WTC11 (cell line): ENCODE measurements at regions not wholly inside any gene's neighbourhood (a gene's known extent, or its start where the extent isn't known, plus 50 kb on each side); places are given as distances from the start of the nearest gene placed in this dataset.

Source experiments
- ATAC-seq: fragments of 200-7000 bp; cut with Tn5 transposase; 2 replicates; pipeline ENCODE4 v1.10.0; 2021; ENCODE audit warnings: mild to moderate bottlenecking, moderate library complexity
- CTCF ChIA-PET: fragments of 300-600 bp; sonication (Branson Sonifier 250); formaldehyde crosslinking; loops from one replicate; lab custom pipeline; 2021; ENCODE audit warnings: antibody characterized with exemption; lab: Charles Lee
- POLR2A ChIA-PET: fragments of 350-600 bp; sonication (Branson Sonifier 250); formaldehyde crosslinking; loops from one replicate; lab custom pipeline; 2021; ENCODE audit warnings: antibody characterized with exemption; lab: Charles Lee
- DNase-seq: peaks from one replicate; pipeline ENCODE4 v3.0.0; 2021; ENCODE audit warnings: low spot score
- H3K27ac Mint-ChIP-seq: 2 replicates; pipeline ENCODE4 v1.8.0; 2021; ENCODE audit warnings: mixed read lengths
- H3K27me3 Mint-ChIP-seq: 2 replicates; pipeline ENCODE4 v1.8.0; 2021; ENCODE audit warnings: low read depth, mild to moderate bottlenecking, moderate library complexity, mixed read lengths
- H3K36me3 Mint-ChIP-seq: 2 replicates; pipeline ENCODE4 v1.8.0; 2021; ENCODE audit warnings: mixed read lengths
- H3K4me1 Mint-ChIP-seq: 2 replicates; pipeline ENCODE4 v1.8.0; 2022; ENCODE audit warnings: mixed read lengths
- H3K4me3 Mint-ChIP-seq: 2 replicates; pipeline ENCODE4 v1.8.0; 2021; ENCODE audit warnings: mild to moderate bottlenecking, moderate library complexity, mixed read lengths
- H3K9me3 Mint-ChIP-seq: 2 replicates; pipeline ENCODE4 v1.8.0; 2021; ENCODE audit warnings: mixed read lengths
- AFF4 ChIP-seq: sonication (generic); formaldehyde crosslinking; IDR thresholded peaks from 2 replicates; pipeline ENCODE4 v1.8.1; 2023; ENCODE audit warnings: mild to moderate bottlenecking, missing genetic modification reagents, borderline replicate concordance
- ATF1 ChIP-seq: sonication (generic); formaldehyde crosslinking; IDR thresholded peaks from 2 replicates; pipeline ENCODE4 v1.8.1; 2023; ENCODE audit warnings: mild to moderate bottlenecking, moderate library complexity, missing genetic modification reagents
- E2F1 ChIP-seq: sonication (generic); formaldehyde crosslinking; IDR thresholded peaks from 2 replicates; pipeline ENCODE4 v1.8.0; 2022; ENCODE audit warnings: mild to moderate bottlenecking, missing genetic modification reagents
- FOXJ3 ChIP-seq: sonication (generic); formaldehyde crosslinking; IDR thresholded peaks from 2 replicates; pipeline ENCODE4 v1.9.0; 2021; ENCODE audit warnings: missing genetic modification reagents, mild to moderate bottlenecking, borderline replicate concordance
- HMGXB4 ChIP-seq: sonication (generic); formaldehyde crosslinking; IDR thresholded peaks from 2 replicates; pipeline ENCODE4 v1.8.1; 2023; ENCODE audit warnings: mild to moderate bottlenecking, moderate library complexity, missing genetic modification reagents
- JUN ChIP-seq: sonication (generic); formaldehyde crosslinking; IDR thresholded peaks from 2 replicates; pipeline ENCODE4 v1.8.0; 2023; ENCODE audit warnings: mild to moderate bottlenecking, missing genetic modification reagents
- KAT7 ChIP-seq: sonication (generic); formaldehyde crosslinking; IDR thresholded peaks from 2 replicates; pipeline ENCODE4 v1.8.1; 2023; ENCODE audit warnings: missing genetic modification reagents, mild to moderate bottlenecking, borderline replicate concordance
- NR1H2 ChIP-seq: sonication (generic); formaldehyde crosslinking; IDR thresholded peaks from 2 replicates; pipeline ENCODE4 v1.9.0; 2021; ENCODE audit warnings: mild to moderate bottlenecking, moderate library complexity, missing genetic modification reagents
- SMAD4 ChIP-seq: sonication (generic); formaldehyde crosslinking; IDR thresholded peaks from 2 replicates; pipeline ENCODE4 v1.8.0; 2022; ENCODE audit warnings: mild to moderate bottlenecking, missing genetic modification reagents
- ZNF671 ChIP-seq: fragments of 250-450 bp; sonication (Bioruptor Pico); IDR thresholded peaks from 2 replicates; pipeline ENCODE4 v1.8.0; 2021; ENCODE audit warnings: mild to moderate bottlenecking
- TF ChIP-seq, protein P1 (sequence below): fragments of 200-600 bp; IDR thresholded peaks from 2 replicates; pipeline ENCODE4 v1.8.0; 2022; ENCODE audit warnings: antibody characterized with exemption
- TF ChIP-seq, protein P2 (sequence below): sonication (generic); formaldehyde crosslinking; IDR thresholded peaks from 2 replicates; pipeline ENCODE4 v1.8.1; 2022; ENCODE audit warnings: low read depth, missing genetic modification reagents, borderline replicate concordance
- TF ChIP-seq, protein P3 (sequence below): fragments of 250-450 bp; sonication (Bioruptor Pico); IDR thresholded peaks from 2 replicates; pipeline ENCODE4 v1.9.0; 2021; ENCODE audit warnings: moderate library complexity, mild to moderate bottlenecking, inconsistent platforms, borderline replicate concordance

DNA sequence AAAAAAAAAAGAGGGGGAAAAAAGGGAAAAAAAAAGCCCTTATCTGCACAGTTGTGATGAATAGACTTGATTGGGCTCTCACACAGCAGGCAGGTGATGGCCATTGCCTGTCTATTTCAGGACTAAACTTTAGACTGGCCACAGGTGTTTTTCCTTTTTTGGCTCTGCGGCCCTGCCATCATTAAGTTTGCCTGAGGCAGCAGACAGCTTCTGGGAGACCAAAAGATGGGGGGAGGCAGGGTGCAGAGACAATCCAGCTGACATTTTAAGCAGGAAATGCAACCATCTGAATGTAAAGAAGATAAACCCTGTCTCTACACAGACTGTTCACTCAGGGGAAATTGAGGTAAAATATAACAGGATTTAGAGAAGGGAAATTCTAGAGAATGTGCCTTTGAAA, 295.0 kb upstream of the KCNH8 start (continued):
- TF ChIP-seq E2F1 (CRISPR knock-in tag) = no peak

DNA sequence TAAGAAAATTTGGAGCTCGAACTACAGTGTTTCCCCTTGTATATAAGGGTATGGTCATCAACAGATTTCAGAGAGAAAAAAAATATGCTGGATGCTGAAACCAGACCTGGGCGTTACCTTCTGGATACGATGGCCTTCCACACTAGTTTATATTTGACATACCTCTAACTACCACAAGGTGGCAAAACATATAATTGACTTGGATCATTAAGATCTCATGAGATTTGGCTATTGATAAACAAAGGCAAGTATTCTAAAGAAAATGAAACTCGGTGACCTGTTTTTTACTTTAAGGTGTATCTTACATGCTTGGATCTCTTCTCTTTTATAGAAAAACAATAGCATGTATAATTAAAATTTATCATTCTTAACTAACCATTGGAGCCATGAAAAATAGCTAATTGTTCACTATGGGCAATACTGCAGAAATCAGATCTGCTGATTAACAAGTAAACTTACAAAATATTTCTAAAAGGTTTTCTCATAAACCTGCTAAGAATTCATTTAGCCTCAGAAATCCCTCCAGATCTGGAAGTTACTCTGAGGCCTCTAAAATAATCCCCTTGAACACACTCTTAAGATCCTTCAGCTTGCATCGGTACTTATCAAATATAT, 300.6 kb upstream of the KCNH8 start:
- Mint-ChIP-seq H3K4me1 (peaks cover 34% of the 10 kb centered on the region), H3K9me3 (no peaks in the 10 kb centered on the region), H3K4me3 (no peak overlapping the region), H3K27ac (no peak overlapping the region), H3K36me3 (no peaks in the 10 kb centered on the region), H3K27me3 (no peaks in the 10 kb centered on the region)
- ChIA-PET CTCF (interaction anchor here (0.6 to 2.5 kb wide), 6 partner anchors 10 to 141 kb away, joined by 3 to 31 read pairs (median 4); no protein-coding TSS in a partner anchor), POLR2A (no interaction called here)
- peak; percentile 69 for ATAC-seq
- TF ChIP-seq, protein P1, sequence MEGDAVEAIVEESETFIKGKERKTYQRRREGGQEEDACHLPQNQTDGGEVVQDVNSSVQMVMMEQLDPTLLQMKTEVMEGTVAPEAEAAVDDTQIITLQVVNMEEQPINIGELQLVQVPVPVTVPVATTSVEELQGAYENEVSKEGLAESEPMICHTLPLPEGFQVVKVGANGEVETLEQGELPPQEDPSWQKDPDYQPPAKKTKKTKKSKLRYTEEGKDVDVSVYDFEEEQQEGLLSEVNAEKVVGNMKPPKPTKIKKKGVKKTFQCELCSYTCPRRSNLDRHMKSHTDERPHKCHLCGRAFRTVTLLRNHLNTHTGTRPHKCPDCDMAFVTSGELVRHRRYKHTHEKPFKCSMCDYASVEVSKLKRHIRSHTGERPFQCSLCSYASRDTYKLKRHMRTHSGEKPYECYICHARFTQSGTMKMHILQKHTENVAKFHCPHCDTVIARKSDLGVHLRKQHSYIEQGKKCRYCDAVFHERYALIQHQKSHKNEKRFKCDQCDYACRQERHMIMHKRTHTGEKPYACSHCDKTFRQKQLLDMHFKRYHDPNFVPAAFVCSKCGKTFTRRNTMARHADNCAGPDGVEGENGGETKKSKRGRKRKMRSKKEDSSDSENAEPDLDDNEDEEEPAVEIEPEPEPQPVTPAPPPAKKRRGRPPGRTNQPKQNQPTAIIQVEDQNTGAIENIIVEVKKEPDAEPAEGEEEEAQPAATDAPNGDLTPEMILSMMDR = peak; percentile 60
- TF ChIP-seq ZNF671 (CRISPR knock-in tag) (no peak), KAT7 (CRISPR knock-in tag) (no peak)
- no peak for DNase-seq

DNA sequence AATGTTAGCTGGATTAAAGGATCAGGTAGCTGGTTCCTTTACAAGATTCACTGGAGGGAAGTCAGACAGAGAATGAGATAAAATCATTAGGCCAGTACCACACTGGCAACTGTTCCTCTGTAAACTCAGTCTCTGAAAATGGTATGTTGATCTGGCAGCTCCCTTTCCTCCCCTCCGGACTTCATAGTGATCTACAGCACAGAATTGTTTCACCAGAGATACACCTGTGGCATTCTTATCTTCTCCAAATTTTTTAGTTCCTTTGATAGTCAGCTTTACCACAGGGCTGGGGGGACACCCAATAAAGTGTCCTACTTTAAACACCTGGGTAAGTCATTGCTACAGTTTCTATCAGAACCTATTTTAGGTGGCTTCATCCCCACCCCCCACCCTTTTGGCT, 304.3 kb upstream of the KCNH8 start:
- ATAC-seq (peak; percentile 38; the same call in 1 of the 2 replicates), DNase-seq (no peak)
- TF ChIP-seq AFF4 = no peak
- TF ChIP-seq SMAD4 = no peak
- no peak for TF ChIP-seq JUN (CRISPR knock-in tag)
- TF ChIP-seq HMGXB4 (CRISPR knock-in tag) = no peak
- no peak for TF ChIP-seq FOXJ3 (CRISPR knock-in tag)
- no peak for TF ChIP-seq ATF1
- H3K9me3 Mint-ChIP-seq = no peaks in the 10 kb centered on the region
- H3K4me3 Mint-ChIP-seq = no peak overlapping the region
- peak overlapping the region; percentile 32; the same call in 1 of the 2 replicates for H3K27ac Mint-ChIP-seq
- H3K4me1 Mint-ChIP-seq = peaks cover 31% of the 10 kb centered on the region
- no peaks in the 10 kb centered on the region for H3K27me3 Mint-ChIP-seq
- ChIA-PET CTCF (interaction anchor here (0.6 to 0.8 kb wide), 2 partner anchors 40 to 144 kb away, joined by 3 read pairs; no protein-coding TSS in a partner anchor), POLR2A (no interaction called here)
- no peaks in the 10 kb centered on the region for H3K36me3 Mint-ChIP-seq

DNA sequence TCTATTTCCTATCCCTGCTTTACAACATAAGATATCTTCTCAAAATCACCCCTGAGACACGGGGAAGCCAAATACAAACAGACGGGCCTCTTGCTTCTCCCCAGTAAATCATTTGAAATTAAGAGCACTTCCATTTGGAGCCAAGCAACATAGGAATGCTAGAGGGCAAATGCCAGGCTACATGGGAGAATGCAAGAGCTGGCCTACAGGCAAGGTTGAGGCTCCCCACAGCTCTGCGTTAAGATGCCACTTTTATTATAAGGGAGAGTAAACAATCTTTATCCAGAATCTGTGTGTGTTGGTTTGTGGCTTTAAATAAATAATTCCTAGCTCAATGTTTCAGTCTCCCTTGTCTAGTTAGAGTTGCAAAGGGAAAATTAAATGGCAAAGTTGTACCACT, 305.1 kb upstream of the KCNH8 start:
- CTCF ChIA-PET = no interaction called here
- Mint-ChIP-seq H3K4me3 (no peak overlapping the region), H3K27me3 (no peaks in the 10 kb centered on the region), H3K36me3 (no peaks in the 10 kb centered on the region), H3K4me1 (peaks cover 31% of the 10 kb centered on the region), H3K27ac (no peak overlapping the region), H3K9me3 (no peaks in the 10 kb centered on the region)
- POLR2A ChIA-PET = no interaction called here
- DNase-seq (no peak), ATAC-seq (no peak; the same call in 1 of the 2 replicates)
- TF ChIP-seq, protein P2, sequence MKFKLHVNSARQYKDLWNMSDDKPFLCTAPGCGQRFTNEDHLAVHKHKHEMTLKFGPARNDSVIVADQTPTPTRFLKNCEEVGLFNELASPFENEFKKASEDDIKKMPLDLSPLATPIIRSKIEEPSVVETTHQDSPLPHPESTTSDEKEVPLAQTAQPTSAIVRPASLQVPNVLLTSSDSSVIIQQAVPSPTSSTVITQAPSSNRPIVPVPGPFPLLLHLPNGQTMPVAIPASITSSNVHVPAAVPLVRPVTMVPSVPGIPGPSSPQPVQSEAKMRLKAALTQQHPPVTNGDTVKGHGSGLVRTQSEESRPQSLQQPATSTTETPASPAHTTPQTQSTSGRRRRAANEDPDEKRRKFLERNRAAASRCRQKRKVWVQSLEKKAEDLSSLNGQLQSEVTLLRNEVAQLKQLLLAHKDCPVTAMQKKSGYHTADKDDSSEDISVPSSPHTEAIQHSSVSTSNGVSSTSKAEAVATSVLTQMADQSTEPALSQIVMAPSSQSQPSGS (CRISPR knock-in tag) = no peak
- TF ChIP-seq, protein P3, sequence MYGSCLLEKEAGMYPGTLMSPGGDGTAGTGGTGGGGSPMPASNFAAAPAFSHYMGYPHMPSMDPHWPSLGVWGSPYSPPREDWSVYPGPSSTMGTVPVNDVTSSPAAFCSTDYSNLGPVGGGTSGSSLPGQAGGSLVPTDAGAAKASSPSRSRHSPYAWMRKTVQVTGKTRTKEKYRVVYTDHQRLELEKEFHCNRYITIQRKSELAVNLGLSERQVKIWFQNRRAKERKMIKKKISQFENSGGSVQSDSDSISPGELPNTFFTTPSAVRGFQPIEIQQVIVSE (CRISPR knock-in tag) = no peak
- TF ChIP-seq NR1H2 (CRISPR knock-in tag) (no peak), ZNF671 (CRISPR knock-in tag) (no peak), AFF4 (no peak)
